Adrenal gland (tissue), 9 donors: ENCODE measurements at regions not wholly inside any gene's neighbourhood (a gene's known extent, or its start where the extent isn't known, plus 50 kb on each side); places are given as distances from the start of the nearest gene placed in this dataset.

Experiments
- DNase-seq, 7 donors: peaks; one replicate each; pipeline ENCODE4 v3.0.0-alpha.2; 2019 to 2020
- H3K27ac ChIP-seq, 5 donors: fragments of 200-600 bp; sonication (generic) in 4 of 5; 1 replicate in 3 of 5; 2 replicates in 2 of 5; pipeline versions ENCODE4 v1.5.1 to v1.8.0; 2016 to 2020; ENCODE audit warnings: mild to moderate bottlenecking in 1 of 5
- H3K27me3 ChIP-seq: fragments of 200-600 bp; 2 replicates; pipeline ENCODE4 v1.8.0; 2021
- H3K36me3 ChIP-seq, 2 donors: fragments of 200-600 bp; replicated peaks in 1 of 2; 1 replicate in 1 of 2; 2 replicates in 1 of 2; pipeline versions ENCODE4 v1.5.1 to v1.8.0; 2018 to 2022
- H3K4me1 ChIP-seq, 2 donors: fragments of 200-600 bp; replicated peaks in 1 of 2; 1 replicate in 1 of 2; 2 replicates in 1 of 2; pipeline versions ENCODE4 v1.5.1 to v1.8.0; 2018 to 2021
- H3K4me3 ChIP-seq, 4 donors: fragments of 200-600 bp; sonication (generic) in 3 of 4; one replicate each; pipeline ENCODE4 v1.5.1; 2016 to 2018
- H3K9me3 ChIP-seq, 3 donors: fragments of 200-600 bp; sonication (generic) in 1 of 3; replicated peaks in 1 of 3; 1 replicate in 2 of 3; 2 replicates in 1 of 3; pipeline versions ENCODE4 v1.5.1 to v1.8.0; 2016 to 2021
- POLR2A ChIP-seq, 2 donors: fragments of 450-650 bp; IDR thresholded peaks; one replicate each; pipeline ENCODE4 v1.6.1; 2017; ENCODE audit warnings: antibody characterized with exemption in 2 of 2, mild to moderate bottlenecking in 2 of 2, moderate library complexity in 1 of 2
- WGBS, 4 donors: extraction: QIAGEN DNeasy Blood & Tissue Kit in 2 of 4; methylation state at CpG; one replicate each; pipeline versions ENCODE4 v1.1.5 to v1.1.7; 2013 to 2017; 5-methylcytosine and 5-hydroxymethylcytosine counted together
- intact Hi-C, 2 donors: fragments of 100-400 bp; cut with DNase I; formaldehyde crosslinking; loops; one replicate each; pipeline versions ENCODE4 v1.14.1 to v1.15.0; 2022 to 2023
- TF ChIP-seq, protein P1 (sequence below), 6 experiments: fragments of 450-650 bp in 4 of 6; fragments of 200-600 bp in 2 of 6; sonication (generic) in 1 of 6; IDR thresholded peaks; 1 replicate in 5 of 6; 2 replicates in 1 of 6; pipeline versions ENCODE4 v1.5.1 to v1.8.0; 2016 to 2021; ENCODE audit warnings: antibody characterized with exemption in 6 of 6, mild to moderate bottlenecking in 2 of 6, moderate library complexity in 1 of 6
- donor health status: healthy with polysubstance abuse.
- donor health status: Bipolar disorder and iron deficiency.
- donor health status: DM: yes; HTN: yes; CAD: no.
- donor health status: DM: no; HTN: no; CAD: no.
- donor health status: DM: no; HTN: no; CAD: no.

GRCh38 chr3:45277636-45278035, 51.5 kb upstream of the TMEM158 start:
- Histone ChIP-seq H3K27me3 (no peaks in the 10 kb centered on the region), H3K27ac (no peak overlapping the region), H3K36me3 (no peaks in the 10 kb centered on the region), H3K4me1 (no peaks in the 10 kb centered on the region), H3K4me3 (no peak overlapping the region), H3K9me3 (peaks cover 0 to 12% (median 7%) of the 10 kb centered on the region in 3 donors)
- TF ChIP-seq POLR2A (IDR thresholded peaks at IDR 0.05), result no peak
- TF ChIP-seq, protein P1, sequence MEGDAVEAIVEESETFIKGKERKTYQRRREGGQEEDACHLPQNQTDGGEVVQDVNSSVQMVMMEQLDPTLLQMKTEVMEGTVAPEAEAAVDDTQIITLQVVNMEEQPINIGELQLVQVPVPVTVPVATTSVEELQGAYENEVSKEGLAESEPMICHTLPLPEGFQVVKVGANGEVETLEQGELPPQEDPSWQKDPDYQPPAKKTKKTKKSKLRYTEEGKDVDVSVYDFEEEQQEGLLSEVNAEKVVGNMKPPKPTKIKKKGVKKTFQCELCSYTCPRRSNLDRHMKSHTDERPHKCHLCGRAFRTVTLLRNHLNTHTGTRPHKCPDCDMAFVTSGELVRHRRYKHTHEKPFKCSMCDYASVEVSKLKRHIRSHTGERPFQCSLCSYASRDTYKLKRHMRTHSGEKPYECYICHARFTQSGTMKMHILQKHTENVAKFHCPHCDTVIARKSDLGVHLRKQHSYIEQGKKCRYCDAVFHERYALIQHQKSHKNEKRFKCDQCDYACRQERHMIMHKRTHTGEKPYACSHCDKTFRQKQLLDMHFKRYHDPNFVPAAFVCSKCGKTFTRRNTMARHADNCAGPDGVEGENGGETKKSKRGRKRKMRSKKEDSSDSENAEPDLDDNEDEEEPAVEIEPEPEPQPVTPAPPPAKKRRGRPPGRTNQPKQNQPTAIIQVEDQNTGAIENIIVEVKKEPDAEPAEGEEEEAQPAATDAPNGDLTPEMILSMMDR (IDR thresholded peaks at IDR 0.05), result no peak
- no peak for DNase-seq
- intact Hi-C loops, result no loop called here

DNA sequence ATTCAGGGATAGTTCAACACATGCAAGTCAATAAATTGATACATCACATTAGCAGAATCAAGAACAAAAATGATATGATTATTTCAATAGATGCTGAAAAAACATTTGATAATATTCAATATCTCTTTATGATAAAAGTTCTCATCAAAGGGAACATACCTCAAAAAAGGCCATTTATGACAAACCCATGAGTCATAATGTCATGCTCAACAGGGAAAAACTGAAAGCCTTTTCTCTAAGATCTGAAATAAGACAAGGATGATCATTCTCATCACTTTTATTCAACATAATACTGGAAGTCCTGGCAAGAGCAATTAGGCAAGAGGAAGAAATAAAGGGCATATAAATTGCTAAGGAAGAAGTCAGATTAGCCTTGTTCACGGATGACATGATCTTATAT, 54.1 kb upstream of the TMEM158 start:
- TF ChIP-seq POLR2A (IDR thresholded peaks at IDR 0.05), result no peak
- TF ChIP-seq, protein P1 (IDR thresholded peaks at IDR 0.05), result no peak
- Histone ChIP-seq H3K9me3 (peaks cover 0 to 12% (median 7%) of the 10 kb centered on the region in 3 donors), H3K36me3 (no peaks in the 10 kb centered on the region), H3K27me3 (no peaks in the 10 kb centered on the region), H3K4me3 (no peak overlapping the region), H3K27ac (no peak overlapping the region), H3K4me1 (no peaks in the 10 kb centered on the region)
- WGBS, 4 donors, result 75 to 90% (median 77%) methylated on average over 1 of the region's 1 CpG
- DNase-seq, result no peak
- intact Hi-C loops, result no loop called here

- intact Hi-C loops, result no loop called here
Observed at GRCh38 chr3:45280971-45281370, 54.9 kb upstream of the TMEM158 start.

GRCh38 chr3:45283471-45283870, 57.4 kb upstream of the TMEM158 start:
- H3K9me3 ChIP-seq, result no peaks in the 10 kb centered on the region

More at GRCh38 chr3:45280971-45281370, 54.9 kb upstream of the TMEM158 start:
- Histone ChIP-seq H3K27ac (no peak overlapping the region), H3K27me3 (no peaks in the 10 kb centered on the region), H3K36me3 (no peaks in the 10 kb centered on the region), H3K4me1 (no peaks in the 10 kb centered on the region), H3K4me3 (no peak overlapping the region), H3K9me3 (peaks cover 0 to 12% (median 7%) of the 10 kb centered on the region in 3 donors)
- TF ChIP-seq, protein P1 (IDR thresholded peaks at IDR 0.05), result no peak
- no peak for TF ChIP-seq POLR2A (IDR thresholded peaks at IDR 0.05)
- DNase-seq, result no peak

More at GRCh38 chr3:45283471-45283870, 57.4 kb upstream of the TMEM158 start:
- H3K4me3 ChIP-seq, result no peak overlapping the region
- DNase-seq, result no peak
- intact Hi-C loops, result no loop called here
- no peaks in the 10 kb centered on the region for H3K27me3 ChIP-seq
- WGBS, 4 donors, result 72 to 82% (median 76%) methylated on average over 2 of the region's 2 CpGs
- no peaks in the 10 kb centered on the region for H3K4me1 ChIP-seq
- no peak overlapping the region for H3K27ac ChIP-seq
- TF ChIP-seq, protein P1 (IDR thresholded peaks at IDR 0.05), result no peak
- no peak for TF ChIP-seq POLR2A (IDR thresholded peaks at IDR 0.05)
- H3K36me3 ChIP-seq, result no peaks in the 10 kb centered on the region
